ENCODE measurements at regions not wholly inside any gene's neighbourhood (a gene's known extent, or its start where the extent isn't known, plus 50 kb on each side); places are given as distances from the start of the nearest gene placed in this dataset.
"Not testable (repeated sequence)": the region's sequence is repeated elsewhere in the genome, so short reads cannot be mapped to it uniquely, and the experiment has no call there.

GRCh38 chr12:131438881-131439280 is 272.0 kb upstream of the SFSWAP start:
- H3K9me3 Mint-ChIP-seq: no peaks in the 10 kb centered on the region
- no peak for TF ChIP-seq CTCF (IDR thresholded peaks at IDR 0.05)
- H3K4me3 Mint-ChIP-seq: no peak overlapping the region
- peak; percentile 40 for DNase-seq
- H3K27me3 Mint-ChIP-seq (ENCODE audit: low read depth, poor library complexity): peaks cover 46% of the 10 kb centered on the region
- H3K27ac Mint-ChIP-seq: no peak overlapping the region
- H3K4me1 Mint-ChIP-seq: peaks cover 36% of the 10 kb centered on the region
- no peaks in the 10 kb centered on the region for H3K36me3 Mint-ChIP-seq (ENCODE audit: low read depth)

- not testable (repeated sequence) for H3K27ac Mint-ChIP-seq; DNase-seq; H3K4me3 Mint-ChIP-seq; H3K36me3 Mint-ChIP-seq (ENCODE audit: low read depth); H3K9me3 Mint-ChIP-seq
- peaks cover 40% of the 10 kb centered on the region for H3K27me3 Mint-ChIP-seq (ENCODE audit: low read depth, poor library complexity)
- H3K4me1 Mint-ChIP-seq: peaks cover 31% of the 10 kb centered on the region
Measured at GRCh38 chr12:131439752-131440151, 271.1 kb upstream of the SFSWAP start.

GRCh38 chr12:131440209-131441059 is 270.5 kb upstream of the SFSWAP start:
- not testable (repeated sequence) for H3K36me3 Mint-ChIP-seq (ENCODE audit: low read depth); DNase-seq; H3K4me3 Mint-ChIP-seq; H3K9me3 Mint-ChIP-seq; H3K27ac Mint-ChIP-seq
- Mint-ChIP-seq H3K4me1 (peaks cover 33% of the 10 kb centered on the region), H3K27me3 (ENCODE audit: low read depth, poor library complexity) (peaks cover 35% of the 10 kb centered on the region)

GRCh38 chr12:131441060-131441396 is 269.9 kb upstream of the SFSWAP start:
- no peak overlapping the region for H3K27ac Mint-ChIP-seq
- H3K27me3 Mint-ChIP-seq (ENCODE audit: low read depth, poor library complexity): peaks cover 29% of the 10 kb centered on the region
- H3K36me3 Mint-ChIP-seq (ENCODE audit: low read depth): no peaks in the 10 kb centered on the region
- peaks cover 39% of the 10 kb centered on the region for H3K4me1 Mint-ChIP-seq
- no peak overlapping the region for H3K4me3 Mint-ChIP-seq
- no peaks in the 10 kb centered on the region for H3K9me3 Mint-ChIP-seq
- no peak for DNase-seq
- no peak for TF ChIP-seq CTCF (IDR thresholded peaks at IDR 0.05)

- Mint-ChIP-seq H3K27me3 (ENCODE audit: low read depth, poor library complexity) (peaks cover 24% of the 10 kb centered on the region), H3K4me1 (peaks cover 43% of the 10 kb centered on the region), H3K9me3 (no peaks in the 10 kb centered on the region), H3K36me3 (ENCODE audit: low read depth) (no peaks in the 10 kb centered on the region), H3K4me3 (no peak overlapping the region), H3K27ac (no peak overlapping the region)
- TF ChIP-seq CTCF (IDR thresholded peaks at IDR 0.05): no peak
- DNase-seq: no peak
Measured at GRCh38 chr12:131441638-131442336, 269.1 kb upstream of the SFSWAP start.

GRCh38 chr12:131442337-131442918 is 268.5 kb upstream of the SFSWAP start:
- Mint-ChIP-seq H3K4me1 (peaks cover 43% of the 10 kb centered on the region), H3K27me3 (ENCODE audit: low read depth, poor library complexity) (peaks cover 21% of the 10 kb centered on the region), H3K36me3 (ENCODE audit: low read depth) (no peaks in the 10 kb centered on the region), H3K27ac (no peak overlapping the region), H3K9me3 (no peaks in the 10 kb centered on the region), H3K4me3 (no peak overlapping the region)
- no peak for DNase-seq
- TF ChIP-seq CTCF (IDR thresholded peaks at IDR 0.05): no peak
